Right lobe of liver (tissue), 4 donors: ENCODE measurements at regions not wholly inside any gene's neighbourhood (a gene's known extent, or its start where the extent isn't known, plus 50 kb on each side); places are given as distances from the start of the nearest gene placed in this dataset.

Experiments
- CTCF ChIP-seq, 4 donors: fragments of 200-600 bp in 3 of 4; fragments of 450-650 bp in 1 of 4; IDR thresholded peaks; one replicate each; pipeline versions ENCODE4 v1.5.1 to v1.8.0; 2016 to 2022; ENCODE audit warnings: antibody characterized with exemption in 4 of 4, mild to moderate bottlenecking in 2 of 4
- POLR2A ChIP-seq: fragments of 450-650 bp; IDR thresholded peaks from one replicate; pipeline ENCODE4 v1.6.1; 2017; ENCODE audit warnings: antibody characterized with exemption, mild to moderate bottlenecking
- donor health status: DM: no; HTN: no; CAD: no.
- donor health status: DM: no; HTN: no; CAD: no.
- donor health status: DM: no; HTN: yes; CAD: no.

GRCh38 chr1:238023137-238023536 is 132.4 kb upstream of the ZP4 start:
- TF ChIP-seq CTCF (IDR thresholded peaks at IDR 0.05) (no peak), POLR2A (no peak)
